IMR-90 (cell line): ENCODE measurements at regions not wholly inside any gene's neighbourhood (a gene's known extent, or its start where the extent isn't known, plus 50 kb on each side); places are given as distances from the start of the nearest gene placed in this dataset.

Experiments
- ATAC-seq: fragments of 200-7000 bp; cut with Tn5 transposase; 2 replicates; pipeline ENCODE4 v1.9.1; 2020; ENCODE audit warnings: low read depth, mild to moderate bottlenecking, moderate library complexity
- BruUV-seq: library from RNA; stranded (reverse); fragments of 400-500 nt; replicated peaks from 2 replicates; lab custom pipeline; 2021; lab: Mats Ljungman, UMichigan
- CTCF ChIA-PET: fragments of 300-600 bp; formaldehyde crosslinking; extraction: SDS; loops from one replicate; lab custom pipeline; 2021; ENCODE audit warnings: antibody characterized with exemption; lab: Yijun Ruan, JAX
- POLR2A ChIA-PET: fragments of 300-600 bp; sonication (Branson Sonifier 250); formaldehyde crosslinking; loops from one replicate; lab custom pipeline; 2022; ENCODE audit warnings: antibody characterized with exemption; ENCODE audit not compliant: unreplicated experiment; lab: Charles Lee
- DNase-seq: peaks from one replicate; pipeline ENCODE4 v3.0.0; 2013
- H2AFZ ChIP-seq: replicated peaks from 2 replicates; pipeline ENCODE3; 2013; ENCODE audit warnings: low read length, mild to moderate bottlenecking; ENCODE audit not compliant: poor library complexity
- H2AK5ac ChIP-seq: 2 replicates; pipeline ENCODE4 v1.6.1; 2013; ENCODE audit warnings: low read depth, low read length, inconsistent platforms
- H2AK9ac ChIP-seq: replicated peaks from 2 replicates; pipeline ENCODE3; 2013; ENCODE audit warnings: mild to moderate bottlenecking, low read depth, low read length, moderate library complexity; ENCODE audit not compliant: poor library complexity
- H2BK120ac ChIP-seq: 2 replicates; pipeline ENCODE4 v1.6.1; 2013; ENCODE audit warnings: low read depth, low read length, inconsistent platforms
- H2BK15ac ChIP-seq: 3 replicates; pipeline ENCODE4 v1.6.1; 2013; ENCODE audit warnings: low read depth, low read length, inconsistent platforms
- H2BK20ac ChIP-seq: 2 replicates; pipeline ENCODE4 v1.6.1; 2013; ENCODE audit warnings: low read depth, mild to moderate bottlenecking, inconsistent platforms, low read length, moderate library complexity
- H2BK5ac ChIP-seq: 2 replicates; pipeline ENCODE4 v1.6.1; 2013; ENCODE audit warnings: mild to moderate bottlenecking, low read depth, low read length, inconsistent platforms; ENCODE audit not compliant: poor library complexity, severe bottlenecking
- H3K14ac ChIP-seq: replicated peaks from 2 replicates; pipeline ENCODE4 v1.6.1; 2013; ENCODE audit warnings: low read depth, low read length, inconsistent platforms
- H3K18ac ChIP-seq: 2 replicates; pipeline ENCODE4 v1.6.1; 2013; ENCODE audit warnings: low read depth, low read length, control low read depth
- H3K23ac ChIP-seq: 2 replicates; pipeline ENCODE4 v1.6.1; 2013; ENCODE audit warnings: low read depth, low read length, inconsistent platforms
- H3K27ac ChIP-seq: 2 replicates; pipeline ENCODE4 v1.5.1; 2013; ENCODE audit warnings: mild to moderate bottlenecking, control low read depth, low read length; ENCODE audit not compliant: insufficient read depth
- H3K27me3 ChIP-seq: 2 replicates; pipeline ENCODE4 v1.6.1; 2013; ENCODE audit warnings: low read length; ENCODE audit not compliant: control insufficient read depth, insufficient read depth
- H3K36me3 ChIP-seq: 2 replicates; pipeline ENCODE4 v1.6.1; 2013; ENCODE audit warnings: low read length, mixed read lengths; ENCODE audit not compliant: control insufficient read depth, insufficient read depth
- H3K4ac ChIP-seq: 2 replicates; pipeline ENCODE4 v1.6.1; 2013; ENCODE audit warnings: low read depth, low read length, inconsistent platforms
- H3K4me1 ChIP-seq: 2 replicates; pipeline ENCODE4 v1.6.1; 2013; ENCODE audit warnings: low read length, mixed read lengths; ENCODE audit not compliant: control insufficient read depth, insufficient read depth
- H3K4me2 ChIP-seq: 2 replicates; pipeline ENCODE4 v1.6.1; 2013; ENCODE audit warnings: low read depth, mild to moderate bottlenecking, control low read depth, low read length, moderate library complexity
- H3K4me3 ChIP-seq: 2 replicates; pipeline ENCODE4 v1.5.1; 2013; ENCODE audit warnings: low read depth, mild to moderate bottlenecking, control low read depth, low read length, moderate library complexity; ENCODE audit not compliant: insufficient read depth
- H3K56ac ChIP-seq: 2 replicates; pipeline ENCODE4 v1.6.1; 2013; ENCODE audit warnings: low read length, inconsistent platforms; ENCODE audit not compliant: insufficient read depth; ENCODE audit errors: extremely low read depth
- H3K79me1 ChIP-seq, 2 experiments: 2 replicates each; pipeline ENCODE4 v1.6.1; 2013; ENCODE audit warnings: low read length in 2 of 2, inconsistent platforms in 1 of 2, low read depth in 1 of 2
- H3K9ac ChIP-seq: 2 replicates; pipeline ENCODE4 v1.6.1; 2013; ENCODE audit warnings: low read depth, low read length, control low read depth
- H3K9me1 ChIP-seq: 2 replicates; pipeline ENCODE4 v1.6.1; 2013; ENCODE audit warnings: low read length, inconsistent platforms; ENCODE audit not compliant: insufficient read depth
- H3K9me3 ChIP-seq: 2 replicates; pipeline ENCODE4 v1.6.1; 2013; ENCODE audit warnings: low read length; ENCODE audit not compliant: control insufficient read depth, insufficient read depth
- H4K20me1 ChIP-seq: 2 replicates; pipeline ENCODE4 v1.6.1; 2013; ENCODE audit warnings: low read length, inconsistent platforms; ENCODE audit not compliant: insufficient read depth
- H4K5ac ChIP-seq: 2 replicates; pipeline ENCODE4 v1.6.1; 2013; ENCODE audit warnings: mild to moderate bottlenecking, low read depth, low read length, control low read depth
- H4K8ac ChIP-seq, 2 experiments: 2 replicates each; pipeline ENCODE4 v1.6.1; 2013; ENCODE audit warnings: low read depth in 2 of 2, low read length in 2 of 2, control low read depth in 1 of 2, inconsistent platforms in 1 of 2
- H4K91ac ChIP-seq: 2 replicates; pipeline ENCODE4 v1.6.1; 2013; ENCODE audit warnings: low read depth, low read length, inconsistent platforms; ENCODE audit not compliant: insufficient read depth
- BHLHE40 ChIP-seq: fragments of 150-350 bp; IDR thresholded peaks from 2 replicates; pipeline ENCODE4 v1.6.1; 2016; ENCODE audit warnings: mild to moderate bottlenecking, low read depth, low read length
- CEBPB ChIP-seq: IDR thresholded peaks from 2 replicates; pipeline ENCODE4 v1.6.1; 2012; ENCODE audit warnings: low read depth, low read length, improper control_type of control experiment
- CHD1 ChIP-seq: IDR thresholded peaks from 2 replicates; pipeline ENCODE4 v1.6.1; 2012; ENCODE audit warnings: low read depth, low read length, improper control_type of control experiment
- FOS ChIP-seq: fragments of 150-350 bp; IDR thresholded peaks from 2 replicates; pipeline ENCODE4 v1.6.1; 2016; ENCODE audit warnings: low read depth, low read length
- MAFK ChIP-seq: IDR thresholded peaks from 2 replicates; pipeline ENCODE4 v1.6.1; 2012; ENCODE audit warnings: low read depth, low read length, improper control_type of control experiment
- MAZ ChIP-seq: IDR thresholded peaks from 2 replicates; pipeline ENCODE4 v1.6.1; 2012; ENCODE audit warnings: low read depth, mild to moderate bottlenecking, low read length, improper control_type of control experiment, moderate library complexity, borderline replicate concordance
- MXI1 ChIP-seq: IDR thresholded peaks from 2 replicates; pipeline ENCODE4 v1.6.1; 2012; ENCODE audit warnings: low read depth, mild to moderate bottlenecking, low read length, moderate library complexity, borderline replicate concordance
- NFE2L2 ChIP-seq: fragments of 150-350 bp; IDR thresholded peaks from 2 replicates; pipeline ENCODE4 v1.6.1; 2016; ENCODE audit warnings: low read depth, mild to moderate bottlenecking, low read length
- POLR2A ChIP-seq: IDR thresholded peaks from 2 replicates; pipeline ENCODE4 v1.6.1; 2012; ENCODE audit warnings: mild to moderate bottlenecking, low read depth, low read length
- RAD21 ChIP-seq: IDR thresholded peaks from 2 replicates; pipeline ENCODE4 v1.6.1; 2012; ENCODE audit warnings: low read length, improper control_type of control experiment
- RCOR1 ChIP-seq: IDR thresholded peaks from 2 replicates; pipeline ENCODE4 v1.6.1; 2012; ENCODE audit warnings: mild to moderate bottlenecking, low read length, improper control_type of control experiment; ENCODE audit not compliant: insufficient replicate concordance
- RFX5 ChIP-seq: IDR thresholded peaks from 2 replicates; pipeline ENCODE4 v1.8.0; 2012; ENCODE audit warnings: low read depth, mild to moderate bottlenecking, low read length, moderate library complexity
- SMC3 ChIP-seq: fragments of 150-350 bp; IDR thresholded peaks from 2 replicates; pipeline ENCODE4 v1.6.1; 2016; ENCODE audit warnings: low read depth, mild to moderate bottlenecking, antibody characterized with exemption, low read length, moderate library complexity
- WGBS, 2 experiments: methylation state at CpG; one replicate each; pipeline versions ENCODE4 v1.1.5 to v1.1.7; 2013; ENCODE audit warnings: missing lambda C conversion rate in 2 of 2; ENCODE audit not compliant: insufficient read length in 1 of 2; ENCODE audit errors: extremely low coverage in 2 of 2; 5-methylcytosine and 5-hydroxymethylcytosine counted together
- dilution Hi-C: fragments of 300-500 bp; cut with HindIII; formaldehyde crosslinking; loops from one replicate; pipeline ENCODE4 v1.14.3; 2018; ENCODE audit warnings: low sequenced_read_pairs; ENCODE audit not compliant: unreplicated experiment
- in situ Hi-C: fragments of 300-500 bp; cut with MboI; formaldehyde crosslinking; loops from 3 replicates; pipeline ENCODE4 v1.14.3; 2019; ENCODE audit warnings: low sequenced_read_pairs, inconsistent platforms, mixed read lengths
- intact Hi-C: fragments of 100-400 bp; cut with micrococcal nuclease; formaldehyde crosslinking; loops from 2 replicates; pipeline ENCODE4 v1.10.0; 2022
- TF ChIP-seq, protein P1 (sequence below): fragments of 150-350 bp; IDR thresholded peaks from 2 replicates; pipeline ENCODE4 v1.6.1; 2017; ENCODE audit warnings: mild to moderate bottlenecking, antibody characterized with exemption, low read length, low read depth
- TF ChIP-seq, protein P2 (sequence below): conservative IDR thresholded peaks from 2 replicates; pipeline ENCODE4 v1.5.1; 2012; ENCODE audit warnings: mild to moderate bottlenecking, low read depth, low read length, improper control_type of control experiment
- TF ChIP-seq, protein P3 (sequence below): fragments of 150-350 bp; IDR thresholded peaks from 2 replicates; pipeline ENCODE4 v1.6.1; 2016; ENCODE audit warnings: low read depth, mild to moderate bottlenecking, low read length, moderate library complexity, borderline replicate concordance

DNA sequence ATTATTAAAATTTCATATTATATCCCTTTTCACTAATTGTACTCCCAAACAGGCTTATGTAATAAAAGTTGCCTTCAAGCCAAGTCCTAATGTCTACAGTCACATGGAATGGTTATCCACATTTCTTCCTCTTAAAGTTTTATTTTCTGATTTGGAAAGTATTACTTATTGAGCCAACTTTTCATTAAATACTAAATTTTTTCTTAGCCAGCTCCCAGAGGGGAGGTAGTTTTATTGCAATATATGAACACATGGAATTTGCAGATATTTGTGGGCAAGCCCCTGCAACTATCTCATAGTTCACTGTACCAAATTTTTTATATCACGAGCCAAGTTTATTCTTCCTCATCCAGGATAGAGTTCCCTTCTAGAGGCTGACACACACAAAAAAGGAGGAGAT is 332.8 kb upstream of the PTGER4 start:
- Histone ChIP-seq H3K56ac (no peak overlapping the region), H3K4me2 (no peak overlapping the region), H3K27ac (no peak overlapping the region), H4K5ac (no peak overlapping the region), H4K8ac (no peak overlapping the region), H2AK9ac (no peak overlapping the region), H3K18ac (no peak overlapping the region), H3K4me3 (no peak overlapping the region), H3K79me1 (no peaks in the 10 kb centered on the region), H3K36me3 (no peaks in the 10 kb centered on the region), H3K27me3 (no peaks in the 10 kb centered on the region), H2BK5ac (no peak overlapping the region), H2BK20ac (no peak overlapping the region), H4K20me1 (no peaks in the 10 kb centered on the region; the same call in 1 of the 2 replicates), H3K9me3 (no peaks in the 10 kb centered on the region), H3K9ac (no peak overlapping the region), H3K14ac (no peak overlapping the region), H2BK120ac (no peak overlapping the region), H2AK5ac (no peak overlapping the region), H3K4me1 (no peaks in the 10 kb centered on the region), H3K23ac (no peak overlapping the region), H4K91ac (no peak overlapping the region), H3K4ac (no peak overlapping the region), H2BK15ac (no peak overlapping the region), H3K9me1 (no peaks in the 10 kb centered on the region), H2AFZ (no peak overlapping the region)
- intact Hi-C loops = no loop called here
- WGBS, 2 experiments = no CpG with 5 or more reads among the region's 1 CpG
- DNase-seq (no peak), ATAC-seq (no peak)
- in situ Hi-C loops = no loop called here
- CTCF ChIA-PET = no interaction called here
- BruUV-seq = no TSS peak
- TF ChIP-seq MAZ = no peak
- TF ChIP-seq MAFK = no peak
- no peak for TF ChIP-seq FOS
- TF ChIP-seq, protein P1, sequence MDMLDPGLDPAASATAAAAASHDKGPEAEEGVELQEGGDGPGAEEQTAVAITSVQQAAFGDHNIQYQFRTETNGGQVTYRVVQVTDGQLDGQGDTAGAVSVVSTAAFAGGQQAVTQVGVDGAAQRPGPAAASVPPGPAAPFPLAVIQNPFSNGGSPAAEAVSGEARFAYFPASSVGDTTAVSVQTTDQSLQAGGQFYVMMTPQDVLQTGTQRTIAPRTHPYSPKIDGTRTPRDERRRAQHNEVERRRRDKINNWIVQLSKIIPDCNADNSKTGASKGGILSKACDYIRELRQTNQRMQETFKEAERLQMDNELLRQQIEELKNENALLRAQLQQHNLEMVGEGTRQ = no peak
- TF ChIP-seq RCOR1 = no peak
- no peak for TF ChIP-seq SMC3
- no peak for TF ChIP-seq POLR2A
- TF ChIP-seq CEBPB = no peak
- no peak for TF ChIP-seq BHLHE40
- no peak for TF ChIP-seq RFX5
- TF ChIP-seq MXI1 = no peak
- no peak for TF ChIP-seq NFE2L2
- TF ChIP-seq CHD1 = no peak
- no peak for TF ChIP-seq RAD21
- TF ChIP-seq, protein P2, sequence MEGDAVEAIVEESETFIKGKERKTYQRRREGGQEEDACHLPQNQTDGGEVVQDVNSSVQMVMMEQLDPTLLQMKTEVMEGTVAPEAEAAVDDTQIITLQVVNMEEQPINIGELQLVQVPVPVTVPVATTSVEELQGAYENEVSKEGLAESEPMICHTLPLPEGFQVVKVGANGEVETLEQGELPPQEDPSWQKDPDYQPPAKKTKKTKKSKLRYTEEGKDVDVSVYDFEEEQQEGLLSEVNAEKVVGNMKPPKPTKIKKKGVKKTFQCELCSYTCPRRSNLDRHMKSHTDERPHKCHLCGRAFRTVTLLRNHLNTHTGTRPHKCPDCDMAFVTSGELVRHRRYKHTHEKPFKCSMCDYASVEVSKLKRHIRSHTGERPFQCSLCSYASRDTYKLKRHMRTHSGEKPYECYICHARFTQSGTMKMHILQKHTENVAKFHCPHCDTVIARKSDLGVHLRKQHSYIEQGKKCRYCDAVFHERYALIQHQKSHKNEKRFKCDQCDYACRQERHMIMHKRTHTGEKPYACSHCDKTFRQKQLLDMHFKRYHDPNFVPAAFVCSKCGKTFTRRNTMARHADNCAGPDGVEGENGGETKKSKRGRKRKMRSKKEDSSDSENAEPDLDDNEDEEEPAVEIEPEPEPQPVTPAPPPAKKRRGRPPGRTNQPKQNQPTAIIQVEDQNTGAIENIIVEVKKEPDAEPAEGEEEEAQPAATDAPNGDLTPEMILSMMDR = no peak
- TF ChIP-seq, protein P3, sequence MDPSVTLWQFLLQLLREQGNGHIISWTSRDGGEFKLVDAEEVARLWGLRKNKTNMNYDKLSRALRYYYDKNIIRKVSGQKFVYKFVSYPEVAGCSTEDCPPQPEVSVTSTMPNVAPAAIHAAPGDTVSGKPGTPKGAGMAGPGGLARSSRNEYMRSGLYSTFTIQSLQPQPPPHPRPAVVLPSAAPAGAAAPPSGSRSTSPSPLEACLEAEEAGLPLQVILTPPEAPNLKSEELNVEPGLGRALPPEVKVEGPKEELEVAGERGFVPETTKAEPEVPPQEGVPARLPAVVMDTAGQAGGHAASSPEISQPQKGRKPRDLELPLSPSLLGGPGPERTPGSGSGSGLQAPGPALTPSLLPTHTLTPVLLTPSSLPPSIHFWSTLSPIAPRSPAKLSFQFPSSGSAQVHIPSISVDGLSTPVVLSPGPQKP = no peak
- dilution Hi-C loops = no loop called here
- POLR2A ChIA-PET = no interaction called here
